Fibroblast of lung (primary cell): ENCODE measurements at regions not wholly inside any gene's neighbourhood (a gene's known extent, or its start where the extent isn't known, plus 50 kb on each side); places are given as distances from the start of the nearest gene placed in this dataset.

Experiments
- EZH2 ChIP-seq: IDR thresholded peaks from 2 replicates; pipeline ENCODE4 v1.5.1; 2012; ENCODE audit warnings: low read length, control low read depth, mild to moderate bottlenecking; ENCODE audit errors: missing control alignments
- TF ChIP-seq, protein P1 (sequence below), 2 donors: IDR thresholded peaks in 1 of 2; conservative IDR thresholded peaks in 1 of 2; 1 replicate in 1 of 2; 2 replicates in 1 of 2; pipeline ENCODE4 v1.5.1; 2011 to 2012; ENCODE audit warnings: low read length in 2 of 2, control low read depth in 1 of 2, inconsistent platforms in 1 of 2, low read depth in 1 of 2, mild to moderate bottlenecking in 1 of 2

DNA sequence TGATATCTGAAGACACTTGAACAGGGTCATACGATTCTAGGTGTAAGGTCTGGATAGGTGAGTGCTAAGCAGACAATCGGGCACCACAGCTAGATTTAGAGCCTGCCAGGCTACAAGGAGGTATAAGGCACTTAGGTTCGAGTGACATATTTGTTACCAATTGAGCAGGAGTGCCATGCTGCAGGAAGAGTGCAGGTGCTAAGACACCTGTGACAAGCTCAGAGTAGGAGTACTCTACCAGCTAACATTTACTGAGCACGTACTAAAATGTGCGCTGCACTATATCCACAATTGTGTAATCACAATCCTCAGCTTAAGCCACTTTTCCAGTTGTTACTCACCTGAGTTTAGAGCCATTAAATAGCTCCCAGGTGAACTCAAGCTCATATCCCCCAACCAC lies 227.8 kb upstream of the MOCS1 start:
- TF ChIP-seq, protein P1, sequence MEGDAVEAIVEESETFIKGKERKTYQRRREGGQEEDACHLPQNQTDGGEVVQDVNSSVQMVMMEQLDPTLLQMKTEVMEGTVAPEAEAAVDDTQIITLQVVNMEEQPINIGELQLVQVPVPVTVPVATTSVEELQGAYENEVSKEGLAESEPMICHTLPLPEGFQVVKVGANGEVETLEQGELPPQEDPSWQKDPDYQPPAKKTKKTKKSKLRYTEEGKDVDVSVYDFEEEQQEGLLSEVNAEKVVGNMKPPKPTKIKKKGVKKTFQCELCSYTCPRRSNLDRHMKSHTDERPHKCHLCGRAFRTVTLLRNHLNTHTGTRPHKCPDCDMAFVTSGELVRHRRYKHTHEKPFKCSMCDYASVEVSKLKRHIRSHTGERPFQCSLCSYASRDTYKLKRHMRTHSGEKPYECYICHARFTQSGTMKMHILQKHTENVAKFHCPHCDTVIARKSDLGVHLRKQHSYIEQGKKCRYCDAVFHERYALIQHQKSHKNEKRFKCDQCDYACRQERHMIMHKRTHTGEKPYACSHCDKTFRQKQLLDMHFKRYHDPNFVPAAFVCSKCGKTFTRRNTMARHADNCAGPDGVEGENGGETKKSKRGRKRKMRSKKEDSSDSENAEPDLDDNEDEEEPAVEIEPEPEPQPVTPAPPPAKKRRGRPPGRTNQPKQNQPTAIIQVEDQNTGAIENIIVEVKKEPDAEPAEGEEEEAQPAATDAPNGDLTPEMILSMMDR (conservative IDR thresholded peaks at IDR 0.05 in 1 of 2, IDR thresholded peaks at IDR 0.05 in 1 of 2; ENCODE audit: low read depth in 1 of 2, low read length in 2 of 2): no peak
- TF ChIP-seq EZH2: no peak
